Esophagus muscularis mucosa (tissue), 4 donors: ENCODE measurements at regions not wholly inside any gene's neighbourhood (a gene's known extent, or its start where the extent isn't known, plus 50 kb on each side); places are given as distances from the start of the nearest gene placed in this dataset.

ENCODE experiments used
- DNase-seq: peaks from one replicate; pipeline ENCODE4 v3.0.0-alpha.2; 2017; ENCODE audit errors: extremely low spot score
- H3K27ac ChIP-seq, 4 donors: fragments of 200-600 bp; sonication (generic); replicated peaks in 1 of 4; 1 replicate in 3 of 4; 2 replicates in 1 of 4; pipeline ENCODE4 v1.5.1; 2016 to 2019; ENCODE audit warnings: mild to moderate bottlenecking in 1 of 4
- H3K27me3 ChIP-seq, 4 donors: fragments of 200-600 bp; sonication (generic); one replicate each; pipeline versions ENCODE4 v1.5.1 to v1.6.0; 2016 to 2019
- H3K36me3 ChIP-seq, 4 donors: fragments of 200-600 bp; sonication (generic); one replicate each; pipeline ENCODE4 v1.5.1; 2016 to 2019
- H3K4me1 ChIP-seq, 4 donors: fragments of 200-600 bp; sonication (generic); one replicate each; pipeline ENCODE4 v1.5.1; 2016 to 2019
- H3K4me3 ChIP-seq, 4 donors: fragments of 200-600 bp; sonication (generic); 1 replicate in 2 of 4; 2 replicates in 2 of 4; pipeline ENCODE4 v1.5.1; 2016 to 2019; ENCODE audit warnings: mild to moderate bottlenecking in 4 of 4, moderate library complexity in 1 of 4
- H3K9me3 ChIP-seq, 4 donors: fragments of 200-600 bp; sonication (generic); 1 replicate in 3 of 4; 2 replicates in 1 of 4; pipeline ENCODE4 v1.5.1; 2016 to 2019
- CTCF ChIP-seq, 3 experiments: fragments of 200-600 bp in 2 of 3; fragments of 450-650 bp in 1 of 3; sonication (generic) in 2 of 3; IDR thresholded peaks; one replicate each; pipeline ENCODE4 v1.5.1; 2017 to 2019; ENCODE audit warnings: antibody characterized with exemption in 3 of 3, mild to moderate bottlenecking in 2 of 3, moderate library complexity in 1 of 3
- EP300 ChIP-seq: sonication (generic); formaldehyde crosslinking; IDR thresholded peaks from one replicate; pipeline ENCODE4 v1.6.1; 2017; ENCODE audit warnings: antibody characterized with exemption
- POLR2A ChIP-seq: fragments of 450-650 bp; IDR thresholded peaks from one replicate; pipeline ENCODE4 v1.6.1; 2017; ENCODE audit warnings: antibody characterized with exemption, moderate library complexity, mild to moderate bottlenecking, low read depth
- POLR2AphosphoS5 ChIP-seq, 2 donors: sonication (generic); formaldehyde crosslinking; IDR thresholded peaks; one replicate each; pipeline ENCODE4 v1.6.1; 2017; ENCODE audit warnings: antibody characterized with exemption in 2 of 2
- WGBS: methylation state at CpG from one replicate; pipeline ENCODE4 v1.1.5; 2018; 5-methylcytosine and 5-hydroxymethylcytosine counted together
- intact Hi-C: fragments of 100-400 bp; cut with DNase I; formaldehyde crosslinking; loops from one replicate; pipeline ENCODE4 v1.15.1; 2023

GRCh38 chr22:44385781-44386180, 73.0 kb upstream of the SHISAL1 start:
- peaks cover 0 to 13% (median 9%) of the 10 kb centered on the region in 4 donors for H3K4me1 ChIP-seq
- H3K27ac ChIP-seq: no peak overlapping the region
- intact Hi-C loops: no loop called here
- 93% methylated on average over 12 of the region's 12 CpGs for WGBS
- H3K9me3 ChIP-seq: no peaks in the 10 kb centered on the region
- H3K27me3 ChIP-seq: peaks cover 0 to 9% (median 0%) of the 10 kb centered on the region in 4 donors
- TF ChIP-seq CTCF (IDR thresholded peaks at IDR 0.05) (no peak), POLR2AphosphoS5 (IDR thresholded peaks at IDR 0.05) (no peak), POLR2A (no peak), EP300 (no peak)
- no peak overlapping the region for H3K4me3 ChIP-seq
- DNase-seq: no peak
- H3K36me3 ChIP-seq: no peaks in the 10 kb centered on the region

- H3K27me3 ChIP-seq: peaks cover 0 to 9% (median 0%) of the 10 kb centered on the region in 4 donors
- peaks cover 0 to 18% (median 14%) of the 10 kb centered on the region in 4 donors for H3K4me1 ChIP-seq
- no peaks in the 10 kb centered on the region for H3K9me3 ChIP-seq
- H3K36me3 ChIP-seq: no peaks in the 10 kb centered on the region
- DNase-seq: no peak
- WGBS: 86% methylated on average over 11 of the region's 14 CpGs
- intact Hi-C loops: no loop called here
- H3K4me3 ChIP-seq: no peak overlapping the region
- no peak overlapping the region for H3K27ac ChIP-seq
- TF ChIP-seq POLR2AphosphoS5 (IDR thresholded peaks at IDR 0.05) (no peak), POLR2A (no peak), EP300 (no peak), CTCF (IDR thresholded peaks at IDR 0.05) (no peak)
Measured at GRCh38 chr22:44385296-44385610, 72.5 kb upstream of the SHISAL1 start.

- Histone ChIP-seq H3K4me3 (no peak overlapping the region), H3K27ac (no peak overlapping the region), H3K4me1 (peaks cover 0 to 18% (median 14%) of the 10 kb centered on the region in 4 donors), H3K9me3 (no peaks in the 10 kb centered on the region), H3K27me3 (peaks cover 0 to 9% (median 0%) of the 10 kb centered on the region in 4 donors), H3K36me3 (no peaks in the 10 kb centered on the region)
- TF ChIP-seq EP300 (no peak), CTCF (IDR thresholded peaks at IDR 0.05) (no peak), POLR2AphosphoS5 (IDR thresholded peaks at IDR 0.05) (no peak), POLR2A (no peak)
- no peak for DNase-seq
- intact Hi-C loops: no loop called here
- WGBS: 89% methylated on average over 11 of the region's 12 CpGs
Measured at GRCh38 chr22:44384563-44385295, 72.0 kb upstream of the SHISAL1 start.

GRCh38 chr22:44383652-44384562, 71.2 kb upstream of the SHISAL1 start:
- Histone ChIP-seq H3K4me3 (no peak overlapping the region), H3K27me3 (peaks cover 0 to under 1% (median 0%) of the 10 kb centered on the region in 4 donors), H3K36me3 (no peaks in the 10 kb centered on the region), H3K27ac (no peak overlapping the region), H3K9me3 (no peaks in the 10 kb centered on the region), H3K4me1 (peaks cover 0 to 18% (median 14%) of the 10 kb centered on the region in 4 donors)
- 79% methylated on average over 14 of the region's 14 CpGs for WGBS
- intact Hi-C loops: no loop called here
- no peak for DNase-seq
- TF ChIP-seq POLR2A (no peak), EP300 (no peak), POLR2AphosphoS5 (IDR thresholded peaks at IDR 0.05) (no peak), CTCF (IDR thresholded peaks at IDR 0.05) (no peak)
